Adrenal gland (tissue), 5 donors: ENCODE measurements at regions not wholly inside any gene's neighbourhood (a gene's known extent, or its start where the extent isn't known, plus 50 kb on each side); places are given as distances from the start of the nearest gene placed in this dataset.

Experiments
- CTCF ChIP-seq, 6 experiments: fragments of 450-650 bp in 4 of 6; fragments of 200-600 bp in 2 of 6; sonication (generic) in 1 of 6; IDR thresholded peaks; 1 replicate in 5 of 6; 2 replicates in 1 of 6; pipeline versions ENCODE4 v1.5.1 to v1.8.0; 2016 to 2021; ENCODE audit warnings: antibody characterized with exemption in 6 of 6, mild to moderate bottlenecking in 2 of 6, moderate library complexity in 1 of 6
- POLR2A ChIP-seq, 2 donors: fragments of 450-650 bp; IDR thresholded peaks; one replicate each; pipeline ENCODE4 v1.6.1; 2017; ENCODE audit warnings: antibody characterized with exemption in 2 of 2, mild to moderate bottlenecking in 2 of 2, moderate library complexity in 1 of 2
- donor health status: DM: no; HTN: no; CAD: no.

GRCh38 chr14:53808042-53808441 lies 148.6 kb downstream of the BMP4 start:
- TF ChIP-seq CTCF (IDR thresholded peaks at IDR 0.05) = no peak
- TF ChIP-seq POLR2A (IDR thresholded peaks at IDR 0.05) = no peak
